HG03060 (cell line): ENCODE measurements at regions not wholly inside any gene's neighbourhood (a gene's known extent, or its start where the extent isn't known, plus 50 kb on each side); places are given as distances from the start of the nearest gene placed in this dataset.
"Not testable (repeated sequence)": the region's sequence is repeated elsewhere in the genome, so short reads cannot be mapped to it uniquely, and the experiment has no call there.

Experiments
- ATAC-seq: cut with Tn5 transposase; IDR thresholded peaks from one replicate; pipeline ENCODE4 v1.9.1; 2021; ENCODE audit warnings: low read depth, moderate number of reproducible peaks; ENCODE audit not compliant: unreplicated experiment

DNA sequence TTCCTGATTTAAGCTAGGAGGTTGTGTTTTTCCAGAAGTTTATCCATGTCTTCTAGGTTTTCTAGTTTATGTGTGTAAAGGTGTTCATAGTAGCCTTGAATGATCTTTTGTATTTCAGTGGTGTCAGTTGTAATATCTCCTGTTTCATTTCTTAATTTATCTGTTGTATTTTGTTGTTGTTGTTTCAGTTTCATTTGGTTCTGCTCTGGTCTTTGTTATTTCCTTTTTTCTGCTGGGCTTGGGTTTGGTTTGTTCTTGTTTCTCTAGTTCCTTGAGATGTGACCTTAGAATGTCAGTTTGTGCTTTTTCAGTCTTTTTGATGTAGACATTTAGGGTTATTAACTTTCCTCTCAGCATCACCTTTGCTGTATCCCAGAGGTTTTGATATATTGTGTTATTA, 62.8 kb downstream of the SCP2D1 start:
- not testable (repeated sequence) for ATAC-seq

DNA sequence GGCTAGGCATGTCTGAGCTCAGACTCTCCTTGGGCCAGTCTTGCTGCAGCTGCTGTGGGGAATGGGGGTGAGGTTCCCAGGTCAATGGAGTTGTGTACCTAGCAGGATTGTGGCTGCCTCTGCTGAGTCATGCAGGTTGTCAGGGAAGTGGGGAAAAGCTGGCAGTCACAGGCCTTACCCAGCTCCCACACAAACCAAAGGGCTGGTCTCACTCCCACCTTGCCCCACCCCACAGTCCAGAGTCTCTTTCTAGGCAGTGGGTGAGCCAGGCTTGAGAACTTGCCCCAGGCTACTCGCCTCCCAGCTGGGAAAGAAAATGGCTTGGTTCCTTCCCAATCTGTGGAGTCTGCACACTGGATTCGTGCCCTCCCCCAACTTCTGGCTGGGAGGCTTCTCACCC, 65.7 kb downstream of the SCP2D1 start:
- ATAC-seq, result no peak

DNA sequence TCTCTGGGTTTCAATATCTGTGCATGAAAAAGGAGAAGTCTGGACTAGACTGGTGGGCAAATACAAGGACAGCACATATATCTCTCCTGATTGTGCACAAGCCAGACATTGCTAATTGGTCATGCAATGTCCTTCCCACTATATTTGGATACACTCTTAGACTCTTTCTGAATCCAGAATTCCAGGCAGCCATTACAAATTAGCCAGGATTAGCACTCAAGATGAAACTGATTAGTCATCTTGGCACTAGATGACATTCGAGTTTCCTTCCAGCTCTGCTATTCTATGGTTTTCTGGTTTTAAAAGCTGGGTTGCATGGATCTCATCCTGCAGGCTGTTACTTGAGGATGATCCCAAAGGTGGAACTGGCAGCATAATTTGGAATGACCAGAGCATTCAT, 73.2 kb downstream of the SCP2D1 start:
- ATAC-seq, result no peak

DNA sequence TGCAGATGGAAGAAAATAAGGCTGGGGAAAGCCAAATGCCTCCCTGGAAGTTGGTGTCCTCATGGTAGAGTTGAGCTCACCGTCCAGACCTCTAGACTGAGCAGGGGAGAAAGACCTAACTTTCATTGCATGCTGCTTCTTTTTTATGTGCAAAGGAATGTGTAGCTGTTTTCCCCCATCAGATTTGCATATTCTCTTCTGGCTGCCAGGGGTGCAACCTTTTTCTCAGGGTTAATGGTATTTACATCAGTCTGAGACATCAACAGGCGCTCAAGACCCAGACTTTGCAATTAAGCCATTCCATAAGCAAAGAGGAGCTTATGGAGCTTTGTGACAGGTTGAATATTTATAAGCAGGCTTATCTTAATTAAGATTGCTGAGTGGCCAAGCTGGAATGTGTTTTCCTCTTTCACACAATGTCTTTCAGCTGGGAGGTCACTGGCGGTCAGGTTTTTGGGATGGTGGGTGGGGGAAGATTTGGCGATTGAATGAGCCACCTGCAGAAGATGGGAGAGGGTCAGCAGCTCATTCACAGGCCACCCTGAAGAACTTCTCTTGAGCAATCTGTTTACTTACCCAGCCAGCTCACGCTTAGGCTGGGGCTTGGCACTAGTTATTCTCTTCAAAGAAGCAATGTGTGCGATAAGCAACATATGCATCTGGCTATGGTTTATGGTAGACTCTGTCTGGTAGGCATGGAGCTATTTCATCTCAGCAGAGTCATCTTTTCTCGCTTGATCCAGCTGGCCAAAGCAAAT, 88.6 kb downstream of the SCP2D1 start:
- no peak for ATAC-seq

DNA sequence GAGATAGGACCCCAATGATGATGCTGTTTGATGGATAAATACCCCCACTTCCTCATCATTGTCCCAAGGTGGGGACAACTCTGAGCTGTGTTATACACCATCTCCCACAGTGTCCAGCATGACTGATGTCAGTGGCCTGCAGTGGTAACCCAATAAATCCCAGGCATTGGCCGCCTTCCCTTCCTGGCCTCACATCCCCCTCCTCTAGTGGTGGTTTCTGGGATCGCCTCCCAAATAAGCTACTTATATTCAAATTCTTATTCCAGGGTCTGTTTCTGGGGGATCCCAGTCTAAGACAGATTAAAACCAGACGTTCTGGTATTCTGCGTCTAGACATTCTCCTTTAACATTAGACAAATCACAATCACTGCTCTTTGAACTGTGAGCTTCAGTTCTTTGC, 90.6 kb downstream of the SCP2D1 start:
- no peak for ATAC-seq

DNA sequence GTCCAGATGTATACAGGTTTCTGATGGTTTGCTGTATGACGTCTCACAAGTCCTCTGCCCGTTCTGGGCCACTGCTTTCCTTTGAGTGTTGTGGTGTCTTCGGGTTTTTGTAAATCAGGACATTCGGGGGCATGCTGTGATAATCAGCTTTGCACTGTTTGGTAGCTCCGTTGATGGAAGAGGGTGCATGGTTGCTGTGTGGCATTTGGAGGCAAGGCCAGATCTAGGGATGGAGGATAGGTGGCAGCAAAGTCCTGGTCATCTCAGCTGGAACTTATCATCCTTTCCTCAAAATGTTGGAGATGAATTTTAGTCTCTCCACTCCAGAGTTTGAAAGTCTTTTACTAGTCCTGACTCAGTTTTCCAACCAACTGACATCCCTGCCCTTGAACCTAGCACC, 91.0 kb downstream of the SCP2D1 start:
- ATAC-seq, result no peak

DNA sequence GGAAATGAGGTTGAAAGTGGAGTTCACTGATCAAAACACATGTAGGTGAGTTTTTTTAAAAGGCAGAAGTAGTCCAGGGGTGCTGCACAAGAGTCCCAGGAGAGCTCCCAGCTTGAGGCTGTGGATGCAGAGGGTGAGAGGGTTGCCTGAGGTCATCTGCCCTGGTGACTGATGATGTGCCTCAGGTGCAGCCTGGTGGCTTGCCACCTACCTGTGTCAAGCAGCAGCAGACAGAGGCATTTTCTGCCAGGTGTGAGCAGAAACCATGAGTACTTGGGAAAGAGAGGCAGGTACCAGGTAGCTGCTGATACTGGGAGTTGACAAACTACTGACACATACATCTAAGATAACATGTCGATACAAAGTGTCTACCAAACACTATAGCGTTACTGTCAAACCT, 92.5 kb downstream of the SCP2D1 start:
- ATAC-seq, result no peak

DNA sequence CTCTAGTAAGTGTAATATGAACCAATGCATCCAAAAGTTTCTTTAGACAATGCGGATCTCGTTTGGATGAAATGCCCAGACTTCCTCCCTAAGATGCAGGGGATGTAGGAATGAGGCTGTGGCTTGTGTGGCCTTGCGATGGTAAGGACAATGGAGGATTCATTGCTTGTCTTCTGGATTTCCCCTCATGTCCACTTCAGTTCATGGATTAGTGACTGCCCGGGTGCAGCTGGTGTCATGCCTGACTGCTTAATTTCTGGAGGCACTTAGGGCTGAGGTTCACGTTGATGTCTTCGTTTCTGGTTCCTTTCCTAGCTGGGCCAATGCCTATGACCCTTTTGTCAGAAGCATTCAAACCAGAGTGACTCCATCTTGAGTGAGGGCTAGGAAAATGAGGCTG, 93.8 kb downstream of the SCP2D1 start:
- no peak for ATAC-seq

DNA sequence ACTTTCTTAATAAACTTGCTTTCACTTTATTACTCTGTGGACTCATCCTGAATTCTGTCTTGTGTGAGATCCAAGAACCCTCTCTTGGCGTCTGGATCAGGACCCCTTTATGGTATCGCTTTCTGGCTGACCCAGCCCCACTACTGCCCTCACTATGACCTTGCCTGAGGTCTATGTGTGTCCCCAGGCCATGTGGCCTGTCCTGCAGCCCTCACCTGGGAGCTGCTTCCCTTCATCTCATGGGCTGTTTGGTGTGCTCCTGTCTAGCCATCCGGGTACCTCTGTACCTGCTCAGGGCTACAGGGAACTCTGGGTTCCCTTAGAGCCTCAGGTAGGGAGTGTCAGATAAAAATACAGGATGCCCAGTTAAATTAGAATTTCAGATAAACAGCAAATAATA, 94.5 kb downstream of the SCP2D1 start:
- no peak for ATAC-seq

DNA sequence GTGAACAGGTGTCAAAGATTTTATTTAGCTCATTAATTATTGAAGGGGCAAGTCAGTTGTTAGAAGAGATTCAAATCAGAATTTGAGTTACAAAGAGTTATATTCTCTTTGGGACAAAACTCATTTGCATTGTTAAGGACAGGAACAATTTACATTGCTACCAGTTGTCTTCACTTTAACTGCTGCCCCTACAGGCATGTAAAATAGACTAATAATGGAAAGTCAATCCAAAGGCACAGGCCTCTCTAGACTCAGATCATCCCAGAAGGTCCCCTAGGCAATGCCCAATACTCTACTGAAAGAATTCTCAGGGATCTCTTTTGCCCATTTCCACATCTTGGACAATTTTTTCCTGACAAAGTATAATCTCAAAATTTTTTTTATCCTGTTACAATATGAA, 95.7 kb downstream of the SCP2D1 start:
- no peak for ATAC-seq

DNA sequence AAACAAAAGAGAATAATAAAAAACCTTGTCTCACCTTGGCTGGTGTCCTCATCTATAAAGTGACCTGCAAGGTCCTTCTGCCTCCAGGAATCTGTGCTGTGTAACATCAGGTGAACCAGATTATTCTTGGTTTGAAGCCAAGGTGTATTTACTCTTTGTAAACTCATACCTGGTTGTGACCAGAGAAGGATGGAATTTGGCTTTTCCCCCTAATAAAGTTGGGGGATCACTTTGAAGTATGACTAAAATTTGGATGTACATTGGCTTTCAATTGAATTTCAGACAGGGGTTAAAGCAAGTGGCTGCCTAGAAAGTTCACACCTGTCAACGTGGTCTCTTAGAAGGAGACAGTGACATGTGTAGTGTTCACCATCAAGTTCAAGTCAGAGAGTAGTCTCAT, 100.1 kb downstream of the SCP2D1 start:
- ATAC-seq, result no peak

DNA sequence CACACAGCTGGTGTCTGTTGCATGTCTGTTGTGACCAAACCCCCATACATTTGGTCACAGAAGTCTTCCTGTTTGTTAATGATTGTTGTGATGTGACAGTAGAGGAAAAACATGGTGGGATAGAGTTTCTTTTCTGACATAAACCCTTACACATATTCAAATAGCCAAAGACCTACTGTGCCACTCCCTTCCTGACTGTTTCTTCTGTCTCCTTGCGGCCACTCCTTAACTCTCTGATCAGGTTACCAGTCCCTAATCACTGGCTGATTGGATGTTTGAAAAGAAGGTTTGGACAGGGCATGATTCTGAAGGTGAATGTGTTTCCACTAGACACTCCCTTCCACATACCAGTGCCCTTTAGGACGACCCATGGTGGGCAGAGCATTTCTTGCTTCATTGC, 101.2 kb downstream of the SCP2D1 start:
- ATAC-seq, result no peak

DNA sequence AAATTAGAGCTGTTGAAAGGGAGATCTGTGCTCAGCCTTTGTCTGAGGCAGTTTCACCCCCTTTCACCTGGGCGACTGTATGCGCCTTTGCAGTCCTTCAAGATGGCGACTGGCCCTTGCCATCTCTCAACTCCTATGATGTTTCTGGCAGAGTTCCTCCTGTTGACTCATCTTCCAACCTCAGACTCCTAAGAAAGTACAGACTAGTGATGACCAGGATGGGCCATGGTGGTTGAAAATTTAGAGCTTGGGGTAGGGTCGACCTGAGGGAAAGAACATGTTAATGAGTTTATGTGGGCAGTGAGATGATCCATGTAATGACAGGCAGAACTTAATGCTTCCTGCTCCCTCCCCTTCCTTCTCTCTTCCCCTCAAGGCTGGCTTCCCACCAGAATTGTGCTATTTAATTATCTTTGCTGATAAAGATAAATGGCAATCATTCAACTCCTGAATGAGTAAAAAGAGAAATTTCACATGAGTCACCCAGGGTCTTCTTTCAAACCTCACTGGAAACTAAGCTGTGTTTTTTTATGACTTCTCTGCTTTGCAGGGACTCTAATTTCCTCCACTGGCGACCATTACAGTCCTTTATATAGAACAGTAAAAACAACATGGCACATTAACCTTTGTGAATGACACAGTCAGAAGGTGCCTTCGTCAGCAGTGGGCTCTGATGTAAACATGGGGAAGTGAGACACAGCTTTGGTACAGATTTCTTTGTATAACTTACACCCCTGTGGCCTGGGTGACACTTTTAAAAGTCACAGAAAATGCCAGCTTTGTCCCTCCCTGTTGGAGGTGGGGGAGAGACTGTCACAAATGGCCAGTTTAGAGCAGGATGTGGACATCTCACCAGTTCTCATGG, 103.5 kb downstream of the SCP2D1 start:
- ATAC-seq, result no peak

DNA sequence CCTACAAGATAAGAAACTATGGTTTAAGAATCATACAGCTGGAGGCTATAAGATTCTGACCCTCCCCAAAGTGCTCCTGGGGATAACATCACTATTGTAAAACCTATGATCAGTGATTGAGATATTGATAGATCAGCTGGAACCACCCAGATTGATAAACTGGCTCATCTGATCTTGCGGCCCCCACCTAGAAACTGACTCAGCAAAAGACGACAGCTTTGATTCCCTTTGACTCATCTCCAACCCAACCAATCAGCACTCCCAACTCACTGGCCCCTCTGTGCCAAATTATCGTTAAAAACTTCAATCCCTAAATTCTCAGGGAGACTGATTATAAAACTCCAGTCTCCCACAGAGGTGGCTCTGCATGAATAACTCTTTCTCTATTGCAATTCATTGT, 106.4 kb downstream of the SCP2D1 start:
- ATAC-seq, result no peak

DNA sequence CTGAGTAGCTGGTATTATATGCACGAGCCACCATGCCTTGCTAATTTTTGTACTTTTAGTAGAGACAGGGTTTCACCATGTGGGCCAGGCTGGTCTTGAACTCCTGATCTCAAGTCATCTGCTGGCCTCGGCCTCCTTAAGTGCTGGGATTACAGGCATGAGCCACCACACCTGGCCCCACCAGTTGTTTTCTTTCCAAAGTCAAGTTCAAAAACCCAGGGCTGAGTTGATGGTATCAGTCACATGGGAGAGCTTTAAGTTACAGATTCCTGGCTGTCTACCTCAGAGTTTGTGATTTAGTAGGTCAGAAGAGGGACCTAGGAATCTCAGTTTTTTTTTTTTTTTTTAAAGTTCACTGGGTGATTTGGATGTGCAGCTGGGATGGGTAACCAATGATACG, 107.7 kb downstream of the SCP2D1 start:
- ATAC-seq, result no peak

DNA sequence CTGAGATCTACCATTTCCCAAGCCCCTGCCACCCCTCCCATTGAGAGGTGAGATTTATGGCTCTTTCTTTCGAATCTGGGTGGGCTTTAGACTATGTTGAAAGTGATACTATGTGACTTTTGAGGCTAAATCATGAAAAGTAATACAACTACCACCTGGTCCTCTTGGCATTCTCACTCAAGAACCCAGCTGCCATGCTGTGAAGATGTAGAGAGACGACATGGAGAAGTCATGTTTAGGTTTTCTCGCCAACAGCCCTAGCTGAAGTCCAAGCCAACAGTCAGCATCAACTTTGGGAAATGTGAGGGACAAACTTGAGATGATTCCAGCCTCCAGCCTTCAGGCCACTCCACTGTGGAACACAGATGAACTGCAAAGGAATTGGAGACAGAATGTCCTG, 108.7 kb downstream of the SCP2D1 start:
- ATAC-seq, result no peak

DNA sequence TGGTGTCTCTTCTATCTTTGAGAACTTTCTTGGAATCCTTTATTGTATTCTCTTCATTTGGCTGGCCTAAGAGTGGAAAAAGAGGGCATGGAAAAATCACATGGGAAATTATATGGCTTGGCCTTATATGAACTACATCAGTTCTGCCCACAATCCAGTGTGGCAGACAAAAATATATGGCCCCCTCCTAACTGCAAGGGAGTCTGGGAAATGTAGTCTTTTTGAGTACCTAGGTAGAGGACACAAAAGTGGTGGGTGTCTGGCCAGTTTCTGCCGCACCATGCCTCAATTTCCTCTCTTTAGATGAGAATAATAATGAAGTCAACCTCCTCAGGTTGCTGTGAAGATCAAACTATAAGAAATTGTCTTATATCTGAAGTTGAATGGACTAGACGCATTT, 109.3 kb downstream of the SCP2D1 start:
- ATAC-seq, result no peak

DNA sequence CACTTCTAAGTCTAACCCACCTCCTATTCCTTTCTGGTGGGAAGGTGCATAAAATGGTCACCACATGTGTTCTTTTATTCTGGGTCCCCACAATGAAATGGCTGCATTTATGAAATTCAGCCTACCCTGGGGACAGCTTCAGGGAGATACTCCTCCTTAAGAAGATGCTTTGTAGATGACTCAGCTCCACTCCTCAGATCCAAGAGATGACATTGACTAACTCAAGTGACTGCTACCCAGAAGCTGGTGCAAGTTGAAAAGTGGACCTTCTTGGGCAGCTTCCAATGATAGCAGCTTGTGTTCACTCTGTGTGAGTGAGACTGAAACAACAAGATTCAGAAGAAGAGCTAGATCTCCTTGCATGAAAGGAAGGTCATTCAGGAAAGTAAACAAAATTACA, 113.4 kb downstream of the SCP2D1 start:
- ATAC-seq, result no peak

DNA sequence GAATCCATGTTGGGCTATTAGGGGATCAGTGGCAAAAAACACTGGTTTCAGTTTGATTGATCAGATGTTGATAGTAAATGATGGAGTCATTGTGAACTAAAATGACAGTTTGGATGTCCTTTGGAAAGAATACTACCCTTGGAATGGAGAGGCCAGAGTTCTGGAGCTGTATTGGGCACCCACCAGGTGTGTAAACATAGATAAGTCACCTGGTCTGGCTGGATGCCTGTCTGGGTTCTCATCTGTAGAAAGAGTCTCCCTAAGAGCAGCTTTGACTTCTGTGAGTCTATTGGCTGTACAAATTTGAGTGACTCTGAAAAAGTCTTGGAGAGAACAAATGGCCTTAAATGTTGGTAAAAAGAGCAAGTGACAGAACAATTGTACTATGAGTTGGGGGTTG, 115.0 kb downstream of the SCP2D1 start:
- ATAC-seq, result no peak

DNA sequence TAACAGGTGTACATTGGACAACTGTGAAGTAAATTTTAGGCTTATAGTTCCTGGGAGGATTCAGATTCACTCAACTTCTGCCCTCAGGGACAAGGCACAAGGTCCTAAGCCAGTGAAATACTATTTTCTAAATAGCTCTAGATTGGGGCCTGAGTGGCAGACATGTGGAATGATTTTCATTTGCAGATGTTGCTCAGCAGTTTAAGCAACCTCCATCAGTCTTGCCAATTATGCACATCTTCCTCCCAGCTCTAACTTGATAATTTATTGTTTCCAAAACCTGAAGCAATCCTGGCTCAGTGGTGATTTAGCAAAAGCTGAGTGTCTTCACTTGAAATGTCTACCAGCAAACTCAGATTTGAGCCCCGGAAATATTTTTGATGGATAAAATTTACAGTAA, 116.2 kb downstream of the SCP2D1 start:
- no peak for ATAC-seq

DNA sequence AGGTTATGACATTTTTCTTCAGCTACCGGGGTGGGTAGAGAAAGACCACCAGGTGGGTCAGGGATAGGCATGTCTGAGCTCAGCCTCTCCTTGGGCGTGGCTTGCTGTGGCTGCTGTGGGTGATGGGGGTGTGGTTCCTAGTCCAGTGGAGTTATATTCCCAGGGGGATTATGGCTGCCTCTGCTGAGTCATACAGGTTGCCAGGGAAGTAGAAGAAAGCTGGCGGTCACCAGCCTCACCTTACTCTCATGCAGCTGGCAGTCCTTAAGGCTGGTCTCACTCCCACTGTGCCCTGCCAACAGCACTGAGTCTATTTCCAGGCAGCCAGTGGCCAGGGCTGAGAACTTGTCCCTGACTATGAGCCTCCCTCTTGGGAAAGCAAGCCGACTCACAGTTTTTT, 130.0 kb downstream of the SCP2D1 start:
- no peak for ATAC-seq

DNA sequence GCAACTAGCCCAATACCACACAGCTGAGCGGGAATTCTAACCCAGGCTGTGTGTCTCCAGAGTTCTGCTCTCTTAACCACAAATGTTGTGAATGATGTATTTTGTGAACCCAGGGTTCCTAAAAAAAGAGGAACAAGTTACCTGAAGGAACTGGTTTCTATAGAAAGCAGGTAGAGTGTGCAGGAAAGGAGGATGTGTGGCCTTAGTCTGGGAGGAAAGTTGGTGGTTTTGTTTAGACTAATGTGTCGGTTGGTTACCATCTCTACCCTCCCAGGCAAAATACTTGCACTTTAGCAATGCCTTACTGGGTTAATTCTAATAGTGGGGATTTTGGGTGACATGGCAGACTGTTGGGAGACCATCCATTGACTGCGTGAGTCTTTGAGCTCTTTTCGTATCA, 143.3 kb downstream of the SCP2D1 start:
- no peak for ATAC-seq
